GM21381 (cell line): ENCODE measurements at regions not wholly inside any gene's neighbourhood (a gene's known extent, or its start where the extent isn't known, plus 50 kb on each side); places are given as distances from the start of the nearest gene placed in this dataset.

Experiments used
- ATAC-seq: cut with Tn5 transposase; IDR thresholded peaks from one replicate; pipeline ENCODE4 v1.9.1; 2021; ENCODE audit warnings: mild to moderate bottlenecking, moderate library complexity; ENCODE audit not compliant: unreplicated experiment

DNA sequence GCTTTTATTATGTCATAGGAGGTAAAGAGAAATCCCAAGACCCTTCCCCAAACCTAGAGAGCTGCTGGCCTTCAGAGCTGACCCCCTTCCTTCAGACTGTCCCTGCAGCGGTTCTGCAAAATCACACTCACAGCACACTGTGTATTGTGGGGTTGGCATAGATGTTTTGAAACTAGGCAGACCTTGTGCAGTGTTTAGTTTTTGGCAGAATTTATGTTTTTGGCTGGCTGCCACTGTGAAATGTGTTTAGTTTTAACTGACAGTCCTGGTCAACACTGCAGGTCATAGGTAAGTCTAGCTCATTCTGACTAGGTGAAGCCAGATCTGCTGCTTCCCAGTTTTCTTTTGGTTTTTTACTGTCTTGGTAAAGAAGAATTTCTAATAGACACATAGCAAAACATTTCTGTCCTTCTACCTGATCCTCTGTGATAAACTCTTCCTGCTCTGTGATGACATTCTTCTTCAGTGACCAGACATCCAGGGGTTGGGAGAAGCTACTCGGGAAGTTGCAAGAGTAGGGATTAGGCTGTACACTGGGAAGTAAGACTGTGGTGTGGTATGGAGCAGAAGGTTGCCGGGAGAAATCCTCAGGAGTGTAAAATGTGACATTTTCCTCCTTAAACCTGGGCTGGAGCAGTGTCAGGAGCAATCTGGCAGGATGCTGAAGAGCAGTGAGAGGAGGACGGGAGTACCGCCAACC, 209.6 kb upstream of the MCTP2 start:
- no peak for ATAC-seq

DNA sequence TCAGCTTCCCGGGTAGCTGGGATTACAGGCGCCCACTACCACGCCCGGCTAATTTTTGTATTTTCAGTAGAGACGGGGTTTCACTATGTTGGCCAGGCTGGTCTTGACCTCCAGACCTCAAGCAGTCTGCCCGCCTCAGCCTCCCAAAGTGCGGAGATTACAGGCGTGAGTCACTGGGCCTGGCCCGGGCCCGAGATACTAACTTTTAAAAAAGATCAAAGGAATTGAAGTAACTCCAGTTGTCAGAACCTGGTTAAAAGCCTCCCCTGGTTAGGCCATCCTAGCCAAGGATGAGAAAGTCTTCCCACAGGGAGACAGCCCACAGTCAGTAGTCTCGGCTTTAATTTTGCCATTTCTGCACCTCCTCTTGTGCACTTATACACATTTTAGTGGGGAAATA, 212.3 kb upstream of the MCTP2 start:
- no peak for ATAC-seq

DNA sequence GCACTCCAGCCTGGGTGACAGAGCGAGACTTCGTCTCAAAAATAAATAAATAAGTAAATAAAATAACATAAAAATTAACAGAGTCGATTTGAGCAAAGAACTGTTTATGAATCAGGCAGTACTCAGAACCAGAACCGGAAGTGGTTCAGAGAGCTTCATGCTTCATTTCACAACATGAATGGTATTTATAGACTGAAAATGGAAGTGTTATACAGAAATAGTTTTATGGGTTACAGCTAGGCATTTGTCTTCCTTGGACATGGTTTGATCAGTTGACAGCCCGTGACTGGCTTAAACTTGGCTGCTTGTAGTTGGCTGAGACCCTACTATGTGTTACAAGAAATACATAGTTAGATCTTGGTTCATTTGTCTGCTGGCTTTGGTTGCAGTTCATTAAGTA, 216.0 kb upstream of the MCTP2 start:
- ATAC-seq: no peak

DNA sequence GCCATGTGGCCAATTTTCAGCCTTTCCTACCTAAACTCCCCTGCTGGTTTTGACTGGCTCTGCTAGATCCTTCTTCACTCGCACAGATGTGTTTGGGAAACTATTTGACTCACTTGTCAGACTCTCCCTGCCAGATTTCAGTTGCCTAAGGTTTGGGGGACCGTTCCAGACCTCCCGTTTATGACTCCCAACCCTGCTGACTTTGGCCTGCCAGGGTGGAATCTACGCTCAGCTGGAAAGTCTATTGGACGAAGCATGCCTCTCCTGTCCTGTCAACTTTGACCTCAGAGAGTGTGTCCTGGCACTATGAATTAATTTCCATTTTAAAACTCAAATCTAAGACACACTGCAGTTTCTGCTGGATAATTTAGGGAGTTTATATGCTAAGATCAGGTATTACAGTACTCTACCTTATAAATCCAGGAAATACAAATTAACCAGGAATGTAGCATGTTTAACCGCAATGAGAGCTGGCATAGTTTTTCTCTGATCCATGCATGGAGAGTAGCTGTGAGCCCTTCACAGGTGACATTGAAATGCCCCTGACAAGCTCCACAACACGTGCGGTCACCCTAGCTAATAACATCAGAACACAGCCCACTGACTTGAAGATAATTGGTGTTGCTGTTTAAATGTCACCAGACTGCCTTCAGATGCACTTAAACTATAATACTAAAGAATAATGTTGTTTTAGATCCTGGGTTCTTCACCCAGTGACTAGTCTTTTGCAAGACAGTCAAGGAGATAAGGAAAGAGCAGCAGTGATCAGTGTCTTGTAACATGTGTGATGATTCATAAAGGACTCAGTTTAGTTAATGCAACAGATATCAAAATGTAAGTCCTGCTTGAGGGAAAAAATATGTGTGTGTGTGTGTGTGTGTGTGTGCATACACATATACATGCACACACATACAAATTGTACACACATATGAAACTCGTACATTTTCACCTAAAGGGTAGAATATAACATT, 223.0 kb upstream of the MCTP2 start:
- no peak for ATAC-seq

DNA sequence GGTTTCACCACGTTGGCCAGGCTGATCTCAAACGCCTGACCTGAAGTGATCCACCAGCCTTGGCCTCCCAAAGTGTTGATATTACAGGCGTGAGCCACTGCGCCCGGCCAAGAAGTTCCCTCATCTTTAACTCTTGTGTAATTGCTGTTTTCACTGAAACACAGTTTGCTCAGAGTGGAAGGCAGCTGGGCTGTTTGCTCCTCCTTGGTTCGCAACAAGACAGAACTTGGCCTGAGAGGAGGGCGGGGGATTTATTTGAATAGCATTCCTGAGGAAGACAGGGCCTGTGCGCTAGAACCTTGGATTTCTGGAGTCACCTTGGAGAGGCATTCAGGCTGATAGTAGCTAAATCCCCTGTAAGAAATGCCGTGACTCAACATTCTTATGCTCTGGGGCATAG, 226.7 kb upstream of the MCTP2 start:
- no peak for ATAC-seq

DNA sequence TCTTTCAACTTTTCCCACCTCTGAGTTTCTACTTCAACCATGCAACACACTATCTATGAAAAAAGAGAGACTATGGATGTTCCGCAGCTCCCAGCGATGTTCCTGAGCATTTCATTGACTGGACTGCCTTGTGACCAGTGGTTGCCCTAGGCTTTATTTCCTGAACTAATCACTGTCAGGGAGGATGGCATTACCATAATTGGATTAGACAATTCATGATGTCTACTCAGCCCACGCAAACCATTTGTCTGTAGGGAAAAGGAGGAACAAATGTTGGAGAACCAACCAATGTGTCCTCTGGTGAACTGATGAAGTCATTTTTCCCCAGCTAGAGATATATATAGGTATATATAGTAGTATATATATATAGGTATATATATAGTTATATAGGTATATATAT, 229.3 kb upstream of the MCTP2 start:
- ATAC-seq: no peak

DNA sequence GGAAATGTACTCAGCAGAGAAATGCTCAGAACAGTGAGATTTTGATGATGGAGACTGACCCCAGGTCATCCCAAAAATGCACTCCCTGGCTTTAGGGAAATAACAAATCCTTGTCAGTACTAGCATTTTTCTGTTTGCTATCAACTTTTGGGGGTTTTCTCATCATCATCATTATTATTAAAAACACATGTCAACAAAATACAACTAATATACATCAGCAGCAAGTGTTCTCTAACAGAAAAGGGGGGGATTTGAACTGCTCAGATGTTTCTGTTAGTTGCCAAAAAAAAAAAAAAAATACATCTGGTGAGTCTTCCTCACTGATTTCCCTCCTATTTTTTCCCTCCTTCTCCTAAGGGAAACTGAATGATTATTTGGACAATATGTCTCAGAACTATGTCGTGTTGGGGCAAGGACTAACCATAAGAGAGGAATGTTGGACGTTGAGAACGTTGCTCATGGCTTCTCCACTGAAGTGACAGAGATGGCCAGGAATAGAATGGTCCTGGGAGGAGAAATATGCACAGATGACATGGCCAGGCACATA, 230.0 kb upstream of the MCTP2 start:
- ATAC-seq: no peak

DNA sequence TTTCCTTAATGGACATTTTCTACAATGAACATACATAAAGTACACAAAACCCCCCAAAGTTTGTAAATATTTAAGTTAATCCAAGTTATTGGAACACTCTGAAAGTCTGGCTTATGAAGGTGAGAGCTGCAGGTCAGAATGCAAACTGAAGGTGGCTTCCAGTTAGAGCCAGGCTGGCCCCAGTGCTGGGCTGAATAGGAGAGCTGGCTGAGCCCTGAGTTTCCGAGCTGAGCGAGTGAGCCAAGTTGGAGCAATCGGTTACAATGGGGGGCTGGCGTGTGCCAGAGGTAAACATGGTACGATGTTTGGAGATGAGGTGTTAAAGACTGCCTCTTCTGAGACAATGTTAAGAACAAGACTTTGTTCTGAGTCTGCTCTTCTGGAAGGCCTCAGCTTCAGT, 230.8 kb upstream of the MCTP2 start:
- ATAC-seq: no peak

DNA sequence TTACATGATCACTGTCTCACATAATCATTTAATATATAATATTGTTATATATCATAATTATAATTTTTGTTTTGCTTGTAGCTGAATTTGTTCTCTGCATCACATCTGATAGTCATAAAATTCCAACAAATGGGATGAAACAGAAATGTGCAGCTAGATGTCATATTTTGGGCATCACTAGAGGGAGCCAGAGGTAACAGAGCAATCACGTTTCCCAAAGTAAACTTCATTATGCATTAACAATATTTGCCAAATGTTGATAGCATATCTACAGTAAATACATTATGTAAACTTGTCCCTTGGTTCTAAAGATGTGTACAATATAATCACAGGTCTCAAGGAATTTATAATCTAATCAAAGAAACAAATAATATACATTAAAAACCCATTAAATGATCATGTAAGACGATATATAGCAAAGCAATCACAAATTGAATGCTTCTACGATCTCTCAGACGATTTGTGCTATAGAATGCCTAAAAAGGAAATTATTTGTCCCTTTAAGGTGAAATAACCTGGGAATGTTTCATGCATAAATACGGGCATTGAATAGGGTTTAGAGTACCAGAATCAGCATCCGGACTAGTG, 234.2 kb upstream of the MCTP2 start:
- ATAC-seq: no peak

DNA sequence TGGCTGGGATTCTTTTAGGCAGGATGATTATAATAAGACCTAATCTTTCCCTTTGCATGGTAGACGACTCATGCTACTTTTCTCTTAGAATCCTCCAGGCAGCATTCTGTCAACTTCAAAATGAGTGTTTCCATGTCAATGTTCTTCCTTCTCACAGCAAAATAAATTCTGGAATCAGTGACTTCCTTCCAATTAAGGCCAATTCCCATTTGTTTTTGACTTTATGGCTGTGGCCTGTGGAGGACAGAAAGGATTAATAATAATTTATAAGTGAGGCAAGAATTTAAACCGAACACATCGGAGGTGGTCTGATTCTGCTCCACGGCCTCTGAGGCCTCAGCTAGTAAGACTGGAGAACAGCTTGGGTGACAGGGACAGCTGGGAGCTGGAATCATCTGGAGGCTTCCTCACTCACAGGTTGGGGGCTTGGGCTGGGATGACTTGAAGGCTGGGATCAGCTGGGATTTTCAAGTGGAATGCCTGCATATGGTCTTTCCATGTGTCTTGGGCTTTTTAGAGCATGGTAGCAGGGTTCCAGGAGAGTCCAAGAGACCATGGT, 241.8 kb upstream of the MCTP2 start:
- ATAC-seq: no peak

DNA sequence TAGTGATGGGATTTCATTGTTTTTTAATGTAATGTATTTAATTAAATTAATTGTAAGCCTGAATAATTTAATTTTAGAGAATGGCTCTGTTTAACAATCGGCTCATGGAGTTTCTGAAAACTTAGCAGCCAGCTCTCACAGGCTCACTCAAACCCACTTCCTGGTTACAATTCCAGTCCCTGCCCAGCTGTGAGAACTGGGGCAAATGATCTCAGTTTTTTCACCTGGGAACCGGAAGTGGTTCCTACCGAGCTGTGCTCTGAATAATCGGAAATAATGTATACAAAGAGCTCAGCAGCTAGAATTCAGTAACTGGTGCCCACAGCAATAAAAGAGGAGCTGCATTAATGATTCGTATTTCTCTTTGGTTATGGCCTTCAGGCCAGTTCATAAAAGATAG, 244.3 kb upstream of the MCTP2 start:
- ATAC-seq: no peak

DNA sequence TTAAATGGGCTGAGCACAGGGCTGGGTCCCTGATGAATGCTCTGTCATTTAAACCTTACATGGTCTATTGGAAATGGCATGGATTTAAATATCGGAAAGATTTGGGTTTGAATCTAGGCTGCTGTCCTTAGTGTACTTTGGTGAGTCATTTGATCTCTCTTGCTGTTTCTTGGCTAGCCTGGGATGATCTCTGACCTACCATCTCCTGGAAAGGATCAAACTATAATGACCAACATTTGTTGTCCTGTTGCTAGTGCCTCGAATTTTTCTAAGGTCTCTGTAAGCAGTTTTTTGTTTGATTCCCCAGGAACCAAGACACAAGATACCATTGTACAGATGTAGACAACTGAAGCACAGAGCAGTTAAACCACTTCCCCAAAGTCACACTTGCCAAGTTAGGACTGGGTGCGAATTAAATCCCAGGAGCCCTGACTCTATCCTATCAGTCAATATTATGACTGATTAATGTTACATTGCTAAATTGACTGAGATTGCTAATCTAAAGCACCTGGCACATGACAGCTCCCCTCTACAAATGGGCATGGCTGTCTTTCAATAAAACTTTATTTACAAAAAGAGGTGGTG, 244.9 kb upstream of the MCTP2 start:
- no peak for ATAC-seq

DNA sequence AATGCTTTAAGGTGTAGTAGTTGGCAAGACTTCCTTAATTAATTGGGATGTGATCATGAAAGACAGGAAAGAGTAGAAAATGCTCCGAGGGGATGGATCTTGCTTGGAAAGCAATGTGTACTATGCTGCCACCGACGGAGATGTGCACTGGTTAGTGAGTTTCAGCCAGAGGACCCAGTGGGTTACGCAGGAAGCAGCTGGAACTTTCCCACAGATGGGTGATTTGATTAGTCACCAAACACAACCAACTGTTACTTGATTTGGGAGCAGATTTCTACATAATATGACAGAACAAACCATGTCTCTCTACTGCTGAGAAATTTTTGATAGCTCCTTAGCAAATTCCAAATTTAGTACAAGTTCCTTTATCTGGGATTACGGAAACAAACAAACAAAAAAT, 245.4 kb upstream of the MCTP2 start:
- ATAC-seq: no peak

DNA sequence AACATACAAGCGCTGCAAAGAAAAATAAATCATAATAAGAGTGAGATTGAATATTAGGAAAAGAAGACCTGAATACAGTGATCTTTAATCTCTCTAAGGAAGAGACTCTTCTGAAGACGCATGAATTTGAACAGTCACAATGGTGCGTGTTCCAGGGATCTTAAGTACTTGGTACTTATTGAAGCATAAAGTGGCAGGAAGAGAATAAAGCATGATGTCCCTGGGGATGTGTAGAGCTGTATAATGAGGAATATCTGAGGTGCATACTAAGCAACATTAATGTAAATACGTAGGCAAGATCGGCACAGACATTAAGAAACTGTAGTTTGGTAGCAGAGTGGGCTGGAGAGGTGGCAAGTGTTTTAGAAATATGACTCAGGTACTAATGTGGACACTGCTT, 246.2 kb upstream of the MCTP2 start:
- ATAC-seq: no peak

DNA sequence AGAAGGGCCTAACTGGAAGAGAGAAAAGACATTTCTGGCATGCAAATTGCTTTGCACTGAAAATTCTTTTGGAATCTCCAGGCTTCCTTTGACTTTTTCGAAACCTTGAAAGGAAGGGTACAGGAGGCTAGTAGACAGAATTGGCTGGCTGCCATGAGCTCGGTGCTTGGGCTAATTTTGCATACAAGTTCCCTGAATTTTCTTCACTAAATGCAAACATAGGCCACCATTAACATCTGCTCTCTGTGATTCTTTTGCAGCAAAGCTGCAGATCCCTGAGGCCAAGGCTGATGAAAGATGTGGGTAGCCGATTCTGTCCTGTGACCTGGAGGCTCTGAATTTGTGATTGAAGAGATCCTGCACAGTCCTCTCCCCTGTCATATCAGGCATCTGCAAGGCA, 247.8 kb upstream of the MCTP2 start:
- no peak for ATAC-seq

DNA sequence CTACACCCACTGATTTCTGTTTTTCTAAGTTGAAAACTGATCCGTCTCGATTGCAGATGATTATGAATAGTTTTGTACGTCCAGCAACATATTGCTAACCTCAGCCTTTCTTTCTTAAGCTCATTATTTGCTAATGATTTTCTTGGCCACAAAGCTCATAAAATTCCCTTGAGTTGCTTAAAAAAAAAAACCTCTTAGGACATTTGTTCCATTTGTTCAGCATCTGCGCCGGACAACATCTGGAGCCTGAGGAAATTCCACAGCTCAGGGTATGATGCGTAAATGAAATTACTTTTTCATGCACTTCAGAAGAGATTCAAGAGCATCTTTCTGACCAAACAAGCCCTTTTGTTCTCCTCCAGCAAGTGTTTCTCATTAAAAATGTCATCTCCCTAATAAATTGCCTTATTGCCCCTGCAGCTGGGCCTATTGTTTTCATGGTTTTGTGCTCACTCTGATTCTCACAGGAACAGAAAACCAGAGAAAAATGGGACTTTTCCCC, 249.1 kb upstream of the MCTP2 start:
- no peak for ATAC-seq

DNA sequence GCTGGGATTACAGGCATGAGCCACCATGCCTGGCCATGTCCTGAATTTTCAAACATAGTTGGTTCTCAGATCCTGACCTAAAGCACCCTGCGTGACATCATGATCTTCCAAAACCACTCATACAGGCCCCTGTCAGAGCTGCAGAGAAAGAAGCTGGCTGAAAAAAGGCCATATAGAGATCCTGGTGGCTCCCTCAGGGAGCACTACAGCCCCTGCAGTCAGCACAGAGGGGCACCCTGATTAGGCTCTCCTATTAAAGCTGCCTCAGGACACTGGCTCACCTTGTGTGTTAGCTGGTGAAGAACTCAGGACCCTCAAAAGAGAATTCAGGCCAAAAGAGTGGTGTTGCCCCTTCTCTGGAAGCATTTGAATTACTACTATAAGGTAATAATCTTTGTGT, 249.7 kb upstream of the MCTP2 start:
- ATAC-seq: no peak

DNA sequence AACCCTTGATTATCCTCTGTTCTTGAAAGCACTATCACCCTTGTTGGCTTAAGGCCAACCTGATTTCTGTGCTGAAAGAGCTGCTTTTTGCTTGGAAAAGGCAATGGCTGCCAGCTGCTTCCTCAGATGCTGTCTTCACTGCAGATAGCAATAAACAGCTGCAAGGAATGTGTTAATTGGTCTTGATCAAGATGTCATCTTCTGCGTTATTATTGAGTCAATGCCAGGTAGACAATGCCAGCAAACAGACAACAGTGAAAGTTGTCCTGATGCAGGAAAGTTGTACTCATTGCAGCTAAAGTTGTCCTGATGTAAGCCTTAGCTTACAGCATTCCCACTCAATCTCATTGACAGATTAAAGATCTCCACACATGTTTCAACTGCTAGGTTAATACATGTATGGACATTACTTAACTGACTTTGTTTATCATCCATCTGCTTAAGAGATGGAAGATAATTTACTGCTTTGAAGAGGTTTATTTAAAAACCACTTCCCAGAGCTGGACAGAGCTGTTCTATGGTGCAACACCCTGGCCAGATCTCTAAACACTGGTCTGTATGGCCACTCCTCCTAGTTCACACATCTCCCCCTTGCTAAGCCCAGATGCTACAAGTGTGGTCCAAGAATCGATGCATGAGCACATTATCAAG, 251.0 kb upstream of the MCTP2 start:
- ATAC-seq: no peak

DNA sequence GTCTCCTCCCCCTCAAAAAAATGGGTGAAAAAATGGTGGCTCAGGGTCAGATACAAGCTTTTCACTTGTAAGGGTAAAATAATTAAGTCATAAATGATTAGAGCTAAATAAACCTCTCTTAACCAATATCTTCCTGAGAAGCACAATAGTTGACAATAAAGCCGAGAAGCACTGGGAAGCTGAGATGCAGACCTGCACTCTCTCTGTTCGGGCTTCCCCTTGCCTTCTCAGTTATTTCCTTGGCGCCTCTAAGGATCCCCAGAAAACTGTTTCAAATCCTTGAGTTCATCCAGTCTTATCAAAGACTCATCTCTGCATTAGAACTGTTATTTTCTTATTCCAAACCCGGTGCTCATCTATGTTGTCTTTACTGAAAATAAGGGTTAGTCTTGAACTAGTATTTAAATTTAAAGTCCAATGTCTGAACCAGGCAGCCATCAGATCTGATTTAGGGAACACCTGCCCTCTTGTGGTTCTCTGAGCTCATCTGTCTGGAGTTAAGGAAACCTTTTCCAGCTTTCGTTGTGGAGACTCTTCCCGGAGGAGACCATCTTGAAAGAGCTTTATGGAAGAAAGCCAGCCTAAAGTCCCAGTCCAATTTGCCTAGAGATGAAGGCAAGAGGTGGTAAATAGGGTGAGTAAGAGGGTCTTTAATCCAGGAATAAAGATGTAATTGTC, 256.4 kb upstream of the MCTP2 start:
- no peak for ATAC-seq

DNA sequence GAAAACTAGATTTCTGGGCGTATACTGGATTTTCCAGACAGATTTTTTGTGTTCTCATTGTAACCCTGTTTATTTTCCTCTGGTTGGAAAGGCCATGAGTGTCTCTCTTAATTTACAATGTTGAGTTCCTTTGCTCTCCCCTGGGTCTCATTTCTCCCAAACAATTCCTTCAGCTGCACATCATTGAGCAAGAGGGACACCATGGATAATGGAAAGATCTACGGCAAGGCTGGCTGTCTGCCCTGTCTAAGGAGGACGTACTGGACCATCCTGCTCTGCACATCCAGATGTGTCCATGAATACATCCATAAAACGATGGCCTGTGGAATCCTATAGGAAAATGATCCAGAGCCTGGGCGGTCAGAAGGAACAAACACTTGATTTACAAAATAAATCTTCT, 258.1 kb upstream of the MCTP2 start:
- no peak for ATAC-seq
